SJSA1 (cell line): ENCODE measurements at regions not wholly inside any gene's neighbourhood (a gene's known extent, or its start where the extent isn't known, plus 50 kb on each side); places are given as distances from the start of the nearest gene placed in this dataset.

ENCODE experiments used
- DNase-seq, 2 experiments: peaks; one replicate each; pipeline ENCODE4 v3.0.0-alpha.2; 2015 to 2020; ENCODE audit warnings: low spot score in 2 of 2, low read depth in 1 of 2
- H3K27ac ChIP-seq: fragments of 250-450 bp; sonication (Bioruptor Pico); 2 replicates; pipeline ENCODE4 v1.5.1; 2020; ENCODE audit warnings: mild to moderate bottlenecking, moderate library complexity
- H3K27me3 ChIP-seq: fragments of 250-450 bp; sonication (Bioruptor Pico); replicated peaks from 2 replicates; pipeline ENCODE4 v1.5.1; 2020; ENCODE audit warnings: mild to moderate bottlenecking, moderate library complexity
- H3K36me3 ChIP-seq: fragments of 250-450 bp; sonication (Bioruptor Pico); 2 replicates; pipeline ENCODE4 v1.5.1; 2020; ENCODE audit warnings: mild to moderate bottlenecking
- H3K4me1 ChIP-seq: fragments of 250-450 bp; sonication (Bioruptor Pico); replicated peaks from 2 replicates; pipeline ENCODE4 v1.6.1; 2021; ENCODE audit warnings: mild to moderate bottlenecking
- H3K4me3 ChIP-seq: fragments of 250-450 bp; sonication (Bioruptor Pico); 2 replicates; pipeline ENCODE4 v1.5.1; 2020; ENCODE audit warnings: mild to moderate bottlenecking
- H3K9me3 ChIP-seq: fragments of 250-450 bp; sonication (Bioruptor Pico); replicated peaks from 2 replicates; pipeline ENCODE4 v1.5.1; 2020; ENCODE audit warnings: mild to moderate bottlenecking

DNA sequence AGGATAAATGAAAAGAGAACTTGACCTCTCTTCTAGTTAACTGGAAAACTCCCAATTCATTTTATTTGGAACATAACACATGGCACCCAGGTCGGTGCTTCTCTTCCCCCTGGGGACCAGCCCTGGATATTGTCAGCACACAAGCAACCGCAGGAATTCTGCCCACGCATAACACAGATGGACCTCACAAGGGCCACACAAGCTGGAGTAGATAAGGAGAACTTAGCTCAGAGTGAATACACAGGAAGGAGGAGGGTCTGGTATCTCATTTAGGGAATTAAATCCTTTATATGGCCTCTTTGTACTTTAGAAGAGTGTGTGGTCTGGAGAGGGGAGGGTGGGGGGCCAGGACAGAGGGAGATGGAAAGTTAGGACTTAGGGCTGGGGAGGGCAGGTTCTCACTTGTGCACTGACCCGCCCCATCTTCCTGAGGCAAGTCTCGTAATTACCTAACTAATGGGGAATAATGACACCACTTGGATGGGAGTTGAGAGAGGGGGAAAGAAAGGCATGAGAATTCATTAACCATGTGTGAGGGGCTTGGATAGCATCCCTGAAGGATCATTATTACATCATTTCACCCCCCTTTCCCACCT, 341.2 kb upstream of the WWC1 start:
- DNase-seq: peak; percentile 98 to 99
- Histone ChIP-seq H3K36me3 (no peaks in the 10 kb centered on the region), H3K27ac (peak overlapping the region; percentile 99), H3K4me3 (no peak overlapping the region), H3K4me1 (peaks cover 86% of the 10 kb centered on the region), H3K27me3 (no peaks in the 10 kb centered on the region), H3K9me3 (no peaks in the 10 kb centered on the region)

DNA sequence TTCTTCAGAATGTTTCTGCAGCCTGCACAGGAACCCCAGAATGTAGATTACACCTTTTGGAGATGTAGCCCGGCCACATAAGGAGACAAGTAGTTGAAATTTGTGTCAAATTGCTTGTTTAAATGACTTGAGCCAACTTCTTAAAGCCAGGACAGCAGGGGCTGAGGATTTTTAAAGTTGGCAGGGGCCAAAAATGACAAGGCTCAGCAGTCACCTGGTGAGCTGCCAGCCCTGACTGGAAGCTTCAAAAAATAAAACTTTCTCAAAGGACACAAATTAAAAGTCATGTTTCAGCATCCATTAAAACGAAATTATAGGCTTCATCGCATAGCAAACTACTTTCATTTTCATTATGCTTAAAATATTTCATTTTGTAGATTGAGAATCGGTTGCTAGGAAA, 340.3 kb upstream of the WWC1 start:
- Histone ChIP-seq H3K4me3 (peak overlapping the region; percentile 5; the same call in 1 of the 2 replicates), H3K27me3 (no peaks in the 10 kb centered on the region), H3K36me3 (no peaks in the 10 kb centered on the region), H3K4me1 (peaks cover 78% of the 10 kb centered on the region), H3K27ac (peak overlapping the region; percentile 99), H3K9me3 (no peaks in the 10 kb centered on the region)
- DNase-seq: no peak

DNA sequence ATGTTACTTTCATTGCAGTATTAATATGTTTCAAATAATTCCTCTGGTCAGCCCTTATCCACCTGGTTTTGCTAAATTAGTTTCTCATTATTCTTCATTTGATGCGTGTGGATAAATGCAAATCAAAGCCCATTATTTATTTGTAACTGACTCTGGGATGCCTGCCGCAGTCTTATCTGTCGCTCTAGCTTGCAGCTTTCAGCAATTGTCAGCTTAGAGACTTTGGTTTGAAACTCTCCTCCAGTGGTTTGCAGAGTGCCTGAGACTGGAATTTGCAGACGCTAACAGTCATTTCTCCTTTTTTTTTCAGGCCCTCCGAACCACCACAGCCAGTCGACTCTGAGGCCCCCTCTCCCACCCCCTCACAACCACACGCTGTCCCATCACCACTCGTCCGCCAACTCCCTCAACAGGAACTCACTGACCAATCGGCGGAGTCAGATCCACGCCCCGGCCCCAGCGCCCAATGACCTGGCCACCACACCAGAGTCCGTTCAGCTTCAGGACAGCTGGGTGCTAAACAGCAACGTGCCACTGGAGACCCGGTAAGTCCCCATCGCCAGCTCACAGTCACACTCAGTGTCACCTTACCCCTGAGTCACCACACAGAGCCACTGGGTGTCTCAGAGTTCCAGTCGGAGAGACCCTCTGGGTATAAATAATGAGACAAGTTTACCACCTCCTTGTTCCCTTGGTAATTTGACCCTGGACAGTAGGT, 339.0 kb upstream of the WWC1 start:
- Histone ChIP-seq H3K36me3 (no peaks in the 10 kb centered on the region), H3K9me3 (no peaks in the 10 kb centered on the region), H3K4me3 (peak overlapping the region; percentile 30), H3K4me1 (peaks cover 64% of the 10 kb centered on the region), H3K27me3 (no peaks in the 10 kb centered on the region), H3K27ac (peak overlapping the region; percentile 99)
- peak; percentile 87 to 91 for DNase-seq

DNA sequence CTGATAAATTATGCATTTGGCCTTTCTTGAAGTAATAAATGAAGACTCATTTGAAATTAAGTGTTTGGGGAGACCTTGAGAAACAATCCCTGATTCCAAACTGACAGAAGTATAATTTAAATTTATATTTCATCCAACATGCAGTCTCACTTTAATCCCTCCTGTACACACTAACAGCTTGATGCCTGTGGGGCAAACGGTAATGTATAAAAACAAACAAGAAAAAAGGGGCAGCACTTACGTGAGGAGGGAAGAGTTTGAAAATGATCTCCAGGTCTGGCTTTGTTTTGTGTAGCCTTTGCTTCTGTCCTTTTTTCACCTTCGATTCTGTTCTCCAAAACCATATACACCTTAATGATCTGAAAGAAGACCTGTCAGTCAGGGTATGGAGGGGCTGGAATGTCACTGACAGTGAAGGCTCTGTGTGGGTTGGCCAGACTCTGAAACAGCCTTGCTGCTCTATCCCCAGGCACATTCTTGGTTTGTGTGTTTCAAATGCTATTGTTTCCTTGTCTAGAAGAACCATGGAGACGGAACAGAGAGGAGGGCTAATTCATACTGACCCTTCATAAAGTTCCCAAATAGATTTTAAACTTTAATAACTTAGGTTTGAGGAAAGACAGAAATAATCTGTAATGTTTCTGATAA, 338.2 kb upstream of the WWC1 start:
- DNase-seq: peak; percentile 72 to 83
- H3K4me3 ChIP-seq: peak overlapping the region; percentile 30
- peaks cover 56% of the 10 kb centered on the region for H3K4me1 ChIP-seq
- no peaks in the 10 kb centered on the region for H3K36me3 ChIP-seq
- no peaks in the 10 kb centered on the region for H3K27me3 ChIP-seq
- H3K9me3 ChIP-seq: no peaks in the 10 kb centered on the region
- peak overlapping the region; percentile 99 for H3K27ac ChIP-seq

DNA sequence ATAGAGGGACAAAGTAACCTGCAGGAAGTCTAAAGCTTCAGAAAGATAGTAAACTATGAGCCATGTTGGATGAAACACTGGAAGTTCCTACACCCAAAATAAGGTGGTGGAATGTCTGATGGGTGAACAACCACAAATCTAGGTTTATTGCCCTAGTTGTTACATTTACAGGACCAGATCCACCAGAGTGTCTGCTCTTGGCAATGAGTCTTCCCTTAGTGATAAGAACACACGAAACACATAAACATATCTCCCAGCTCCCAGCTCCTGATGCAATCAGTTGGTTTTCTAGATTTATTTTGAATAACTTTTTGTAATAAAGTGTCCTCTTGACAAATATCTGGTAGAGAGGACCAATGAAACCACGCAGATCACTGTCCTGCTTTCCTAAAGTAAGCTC, 329.7 kb upstream of the WWC1 start:
- no peaks in the 10 kb centered on the region for H3K27me3 ChIP-seq
- H3K27ac ChIP-seq: no peak overlapping the region
- peaks cover 17% of the 10 kb centered on the region for H3K36me3 ChIP-seq
- H3K4me1 ChIP-seq: peaks cover 4% of the 10 kb centered on the region; the same call in 1 of the 2 replicates
- H3K4me3 ChIP-seq: no peak overlapping the region
- DNase-seq: no peak
- 0 out of 2 replicates have a peak, but pooled peaks cover 3% of the 10 kb centered on the region for H3K9me3 ChIP-seq

DNA sequence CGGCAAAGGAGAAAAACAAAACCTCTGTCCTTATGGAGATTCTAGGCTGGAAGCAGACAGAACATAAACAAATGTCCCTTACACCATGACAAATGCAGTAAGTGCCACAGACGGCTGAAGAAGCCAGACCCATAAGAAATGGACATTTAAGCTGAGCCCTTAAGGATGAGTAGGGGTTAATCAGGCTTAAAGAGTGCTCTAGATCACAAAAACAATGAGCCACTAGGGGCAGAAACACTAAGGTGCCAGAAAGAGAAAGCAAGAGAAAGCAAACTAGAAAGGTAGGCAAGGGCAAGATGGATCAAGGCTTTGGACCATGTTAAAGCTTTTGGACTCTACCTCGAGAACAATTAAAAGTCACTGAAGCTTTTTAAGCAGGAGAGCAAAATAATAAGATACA, 326.9 kb upstream of the WWC1 start:
- Histone ChIP-seq H3K27ac (no peak overlapping the region), H3K36me3 (peaks cover 21% of the 10 kb centered on the region), H3K9me3 (0 out of 2 replicates have a peak, but pooled peaks cover 3% of the 10 kb centered on the region), H3K4me3 (no peak overlapping the region), H3K4me1 (peaks cover 17% of the 10 kb centered on the region), H3K27me3 (no peaks in the 10 kb centered on the region)
- no peak for DNase-seq

DNA sequence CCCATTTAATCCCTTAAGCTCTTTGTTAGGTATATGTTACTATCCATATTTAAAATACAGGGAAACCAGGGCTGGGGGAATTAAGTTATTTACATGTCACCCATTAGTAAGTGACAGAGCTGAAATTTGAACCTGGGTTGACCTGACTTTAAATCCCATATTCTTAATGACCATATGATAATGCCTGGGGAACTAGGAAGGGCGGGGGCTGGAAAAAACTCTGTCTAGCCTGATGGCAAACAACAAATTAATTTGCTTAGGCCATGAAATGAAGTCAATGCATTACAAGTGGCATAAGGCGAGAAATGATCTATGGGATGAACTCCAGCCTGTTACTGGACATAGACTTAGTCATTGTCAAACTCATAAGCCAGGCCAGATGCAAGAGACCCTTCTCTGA, 325.7 kb upstream of the WWC1 start:
- peaks cover 19% of the 10 kb centered on the region for H3K36me3 ChIP-seq
- H3K9me3 ChIP-seq: no peaks in the 10 kb centered on the region
- H3K4me3 ChIP-seq: no peak overlapping the region
- H3K4me1 ChIP-seq: peaks cover 25% of the 10 kb centered on the region
- no peaks in the 10 kb centered on the region for H3K27me3 ChIP-seq
- DNase-seq: no peak
- no peak overlapping the region for H3K27ac ChIP-seq

DNA sequence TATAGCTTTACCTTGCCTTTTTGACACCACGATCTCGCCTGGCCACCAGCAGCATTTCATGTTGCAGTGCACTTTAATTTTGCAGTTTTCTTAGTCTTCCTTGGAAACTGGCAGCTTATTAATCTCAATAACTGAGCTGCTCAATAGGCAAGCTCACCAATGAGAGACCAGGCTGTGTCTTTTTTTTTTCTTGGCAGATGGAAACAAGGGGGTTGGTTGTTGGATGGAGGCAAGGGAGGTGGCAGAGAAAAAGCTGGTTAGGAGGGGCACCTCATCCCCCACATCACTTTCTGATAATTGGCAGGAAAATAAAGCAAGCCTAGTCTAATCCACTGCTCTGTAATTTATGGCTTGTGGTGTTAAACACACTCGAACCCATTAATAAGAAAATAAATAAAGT, 324.5 kb upstream of the WWC1 start:
- peaks cover 15% of the 10 kb centered on the region for H3K36me3 ChIP-seq
- no peaks in the 10 kb centered on the region for H3K9me3 ChIP-seq
- H3K27me3 ChIP-seq: no peaks in the 10 kb centered on the region
- H3K4me1 ChIP-seq: peaks cover 25% of the 10 kb centered on the region
- H3K4me3 ChIP-seq: no peak overlapping the region
- no peak overlapping the region for H3K27ac ChIP-seq
- no peak for DNase-seq

DNA sequence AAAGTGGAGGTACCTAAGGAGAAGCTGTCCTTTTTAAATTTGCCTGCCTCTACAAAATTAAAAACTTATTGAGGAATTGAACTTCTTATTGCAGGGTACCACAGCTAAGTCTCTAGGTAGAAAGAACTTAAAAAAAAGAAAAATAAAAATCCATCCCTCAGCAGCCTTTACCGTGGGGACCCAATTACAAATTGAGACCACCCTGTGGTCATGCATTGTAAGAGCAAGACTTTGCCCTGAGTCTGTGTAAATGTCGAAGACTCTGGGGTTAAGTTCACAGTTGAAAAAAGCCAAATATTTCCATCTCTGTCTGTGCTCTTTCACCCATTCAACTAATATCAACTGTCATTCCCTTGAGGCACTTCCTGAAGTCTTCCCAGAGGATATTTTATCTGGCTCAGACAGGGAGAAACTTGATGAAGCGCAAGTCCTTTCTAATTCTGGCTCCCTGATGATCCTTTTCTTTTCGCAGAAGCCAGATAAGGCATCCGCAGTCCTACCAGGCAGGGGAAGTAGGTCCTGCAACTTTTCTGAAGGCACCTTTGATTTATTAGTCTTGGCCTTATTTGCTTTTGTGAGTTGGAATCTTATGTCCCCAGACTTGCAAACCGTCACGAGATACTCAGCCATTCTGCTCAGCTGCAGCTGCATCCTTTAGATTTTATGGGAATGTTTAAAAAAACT, 323.8 kb upstream of the WWC1 start:
- H3K4me1 ChIP-seq: peaks cover 25% of the 10 kb centered on the region
- peaks cover 10% of the 10 kb centered on the region; the same call in 1 of the 2 replicates for H3K36me3 ChIP-seq
- H3K27ac ChIP-seq: no peak overlapping the region
- no peaks in the 10 kb centered on the region for H3K9me3 ChIP-seq
- no peak for DNase-seq
- no peak overlapping the region for H3K4me3 ChIP-seq
- no peaks in the 10 kb centered on the region for H3K27me3 ChIP-seq

DNA sequence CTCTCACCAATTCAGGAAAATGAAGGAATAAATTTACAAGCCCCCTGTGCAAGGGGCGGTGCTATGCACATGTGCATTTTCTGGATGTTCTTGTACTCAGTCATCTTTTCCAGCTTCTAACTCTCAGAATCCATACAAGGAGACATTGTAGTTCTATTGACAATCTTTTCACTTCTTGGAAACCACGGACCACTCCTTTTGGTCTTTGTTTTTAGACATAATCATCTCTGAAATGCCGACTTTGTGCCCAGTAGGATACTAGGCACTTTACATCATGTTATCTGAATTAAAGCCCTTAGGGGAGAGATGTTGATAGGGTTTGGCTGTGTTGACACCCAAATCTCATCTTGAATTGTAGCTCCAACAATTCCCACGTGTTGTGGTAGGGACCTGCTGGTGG, 322.6 kb upstream of the WWC1 start:
- DNase-seq: no peak
- Histone ChIP-seq H3K36me3 (peaks cover 10% of the 10 kb centered on the region; the same call in 1 of the 2 replicates), H3K27ac (no peak overlapping the region), H3K27me3 (no peaks in the 10 kb centered on the region), H3K4me3 (no peak overlapping the region), H3K9me3 (no peaks in the 10 kb centered on the region), H3K4me1 (peaks cover 25% of the 10 kb centered on the region)

DNA sequence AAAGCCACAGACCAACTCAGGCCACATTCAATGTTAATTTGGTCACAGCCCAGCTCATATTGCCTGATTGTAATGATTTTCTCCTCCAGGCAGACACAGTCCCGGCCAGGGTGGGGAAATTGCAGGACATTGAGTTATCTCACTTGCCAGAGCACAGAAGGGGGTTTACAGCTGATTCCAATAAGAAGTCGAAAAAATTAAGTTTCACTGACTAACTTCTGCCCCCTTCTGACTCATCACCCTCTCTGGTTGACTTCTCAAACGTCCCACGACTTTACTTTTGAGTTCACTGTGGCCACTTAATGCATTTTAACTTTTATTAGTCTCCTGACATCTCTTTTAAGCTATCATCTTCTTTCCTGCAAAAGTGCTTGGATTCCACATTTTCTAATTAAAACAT, 321.4 kb upstream of the WWC1 start:
- DNase-seq: no peak
- H3K4me3 ChIP-seq: no peak overlapping the region
- no peak overlapping the region for H3K27ac ChIP-seq
- H3K36me3 ChIP-seq: peaks cover 10% of the 10 kb centered on the region; the same call in 1 of the 2 replicates
- no peaks in the 10 kb centered on the region for H3K27me3 ChIP-seq
- no peaks in the 10 kb centered on the region for H3K9me3 ChIP-seq
- H3K4me1 ChIP-seq: peaks cover 21% of the 10 kb centered on the region

DNA sequence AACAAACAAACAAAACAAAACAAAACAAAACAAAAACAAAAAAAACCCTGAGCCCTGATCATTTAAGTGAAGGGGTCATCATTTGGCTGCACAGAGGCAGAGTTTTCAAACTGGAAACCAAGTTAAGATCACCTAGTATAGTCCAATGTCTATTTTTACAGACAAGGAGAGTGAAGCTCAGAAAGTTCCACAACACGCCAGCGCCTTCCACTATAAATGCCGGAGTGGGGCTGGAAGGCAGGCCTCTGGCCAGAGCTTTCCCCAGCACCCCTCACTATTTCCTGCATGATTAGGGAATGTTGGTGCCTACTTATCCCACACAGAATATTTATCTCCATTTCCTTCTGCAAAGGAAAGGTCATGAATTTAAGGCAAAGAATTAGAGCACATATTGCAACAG, 319.7 kb upstream of the WWC1 start:
- Histone ChIP-seq H3K36me3 (peaks cover 10% of the 10 kb centered on the region; the same call in 1 of the 2 replicates), H3K4me3 (no peak overlapping the region), H3K27ac (no peak overlapping the region), H3K4me1 (peaks cover 21% of the 10 kb centered on the region), H3K27me3 (no peaks in the 10 kb centered on the region), H3K9me3 (no peaks in the 10 kb centered on the region)
- no peak for DNase-seq

DNA sequence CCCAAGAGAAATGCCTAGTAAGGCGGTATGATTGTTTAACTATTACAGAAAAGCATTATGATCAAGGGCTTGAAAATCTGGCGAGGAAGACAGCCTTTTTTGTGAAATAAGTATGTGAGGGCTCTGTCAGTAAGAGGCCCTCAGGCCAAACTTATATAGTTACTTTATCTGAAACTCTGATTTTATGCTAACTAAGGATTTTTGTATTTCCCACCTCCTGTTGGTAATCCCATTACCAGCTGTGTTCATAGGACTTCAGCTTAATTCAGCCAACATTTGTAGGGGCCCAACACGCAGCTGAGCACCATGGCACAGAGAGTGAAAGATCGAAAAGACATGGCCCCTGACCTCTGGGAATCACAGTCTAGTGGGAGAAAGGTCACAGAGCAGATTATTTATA, 318.3 kb upstream of the WWC1 start:
- Histone ChIP-seq H3K36me3 (peaks cover 7% of the 10 kb centered on the region; the same call in 1 of the 2 replicates), H3K4me1 (peaks cover 17% of the 10 kb centered on the region), H3K27ac (no peak overlapping the region), H3K4me3 (no peak overlapping the region), H3K27me3 (no peaks in the 10 kb centered on the region), H3K9me3 (no peaks in the 10 kb centered on the region)
- no peak for DNase-seq
